Panc1 (cell line): ENCODE measurements at regions not wholly inside any gene's neighbourhood (a gene's known extent, or its start where the extent isn't known, plus 50 kb on each side); places are given as distances from the start of the nearest gene placed in this dataset.

Experiments used
- ATAC-seq: fragments of 200-7000 bp; cut with Tn5 transposase; 2 replicates; pipeline ENCODE4 v1.9.1; 2020; ENCODE audit warnings: mild to moderate bottlenecking, moderate library complexity
- BruUV-seq: library from RNA; stranded (reverse); fragments of 400-500 nt; replicated peaks from 2 replicates; lab custom pipeline; 2021; lab: Mats Ljungman, UMichigan
- CTCF ChIA-PET: fragments of 300-600 bp; sonication (Branson Sonifier 250); formaldehyde crosslinking; loops from one replicate; lab custom pipeline; 2022; ENCODE audit warnings: antibody characterized with exemption; lab: Charles Lee
- POLR2A ChIA-PET: fragments of 300-600 bp; sonication (Branson Sonifier 250); formaldehyde crosslinking; loops from one replicate; lab custom pipeline; 2022; ENCODE audit warnings: antibody characterized with exemption; lab: Charles Lee
- DNase-seq: peaks from one replicate; pipeline ENCODE4 v3.0.0-alpha.2; 2010; ENCODE audit warnings: low read depth, low spot score
- H3K27ac ChIP-seq: 2 replicates; pipeline ENCODE4 v1.5.1; 2011; ENCODE audit warnings: mild to moderate bottlenecking, low read length, inconsistent platforms
- H3K27me3 ChIP-seq: fragments of 200-500 bp; sonication (Bioruptor generic); 2 replicates; pipeline ENCODE4 v1.6.0; 2014; ENCODE audit warnings: low read length, inconsistent platforms; ENCODE audit not compliant: control insufficient read depth, insufficient read depth
- H3K36me3 ChIP-seq: fragments of 200-500 bp; sonication (Bioruptor generic); 2 replicates; pipeline ENCODE4 v1.5.1; 2014; ENCODE audit warnings: inconsistent platforms, mild to moderate bottlenecking, low read length, moderate library complexity; ENCODE audit not compliant: control insufficient read depth, insufficient read depth
- H3K4me1 ChIP-seq: 2 replicates; pipeline ENCODE4 v1.5.1; 2011; ENCODE audit warnings: inconsistent platforms, mild to moderate bottlenecking, low read length, moderate library complexity; ENCODE audit not compliant: control insufficient read depth, insufficient read depth
- H3K4me3 ChIP-seq, 2 experiments: 2 replicates each; pipeline ENCODE4 v1.5.1; 2011 to 2012; ENCODE audit warnings: low read depth in 2 of 2, low read length in 2 of 2, mild to moderate bottlenecking in 2 of 2, inconsistent platforms in 1 of 2, moderate library complexity in 1 of 2
- H3K9me3 ChIP-seq: fragments of 200-500 bp; sonication (Bioruptor generic); 2 replicates; pipeline ENCODE4 v1.5.1; 2014; ENCODE audit warnings: low read depth, mild to moderate bottlenecking, inconsistent platforms, low read length, moderate library complexity; ENCODE audit not compliant: control insufficient read depth, insufficient read depth
- POLR2AphosphoS5 ChIP-seq: IDR thresholded peaks from 2 replicates; pipeline ENCODE4 v1.6.1; 2012; ENCODE audit warnings: mild to moderate bottlenecking, low read depth, low read length, moderate library complexity
- REST ChIP-seq, 2 experiments: IDR thresholded peaks; 2 replicates each; pipeline ENCODE4 v1.6.1; 2011 to 2012; ENCODE audit warnings: low read depth in 2 of 2, control low read depth in 1 of 2, low read length in 1 of 2, mild to moderate bottlenecking in 1 of 2, moderate library complexity in 1 of 2; ENCODE audit not compliant: insufficient read depth in 1 of 2
- SIN3A ChIP-seq: IDR thresholded peaks from 2 replicates; pipeline ENCODE4 v1.6.1; 2012; ENCODE audit warnings: low read depth, mild to moderate bottlenecking, low read length, moderate library complexity, borderline replicate concordance; ENCODE audit not compliant: insufficient read depth
- TCF7L2 ChIP-seq: IDR thresholded peaks from 2 replicates; pipeline ENCODE4 v1.6.1; 2011; ENCODE audit warnings: mild to moderate bottlenecking, low read depth, low read length, inconsistent platforms
- in situ Hi-C: cut with HindIII; loops from 2 replicates; pipeline ENCODE4 v1.10.0; 2016; ENCODE audit warnings: low sequenced_read_pairs, low pct_unique_long_range_greater_than_20kb
- intact Hi-C: fragments of 100-400 bp; cut with micrococcal nuclease; formaldehyde crosslinking; loops from one replicate; pipeline ENCODE4 v1.10.0; 2022; ENCODE audit not compliant: unreplicated experiment
- TF ChIP-seq, protein P1 (sequence below): fragments of 450-650 bp; IDR thresholded peaks from 2 replicates; pipeline ENCODE4 v1.5.1; 2017; ENCODE audit warnings: mild to moderate bottlenecking

DNA sequence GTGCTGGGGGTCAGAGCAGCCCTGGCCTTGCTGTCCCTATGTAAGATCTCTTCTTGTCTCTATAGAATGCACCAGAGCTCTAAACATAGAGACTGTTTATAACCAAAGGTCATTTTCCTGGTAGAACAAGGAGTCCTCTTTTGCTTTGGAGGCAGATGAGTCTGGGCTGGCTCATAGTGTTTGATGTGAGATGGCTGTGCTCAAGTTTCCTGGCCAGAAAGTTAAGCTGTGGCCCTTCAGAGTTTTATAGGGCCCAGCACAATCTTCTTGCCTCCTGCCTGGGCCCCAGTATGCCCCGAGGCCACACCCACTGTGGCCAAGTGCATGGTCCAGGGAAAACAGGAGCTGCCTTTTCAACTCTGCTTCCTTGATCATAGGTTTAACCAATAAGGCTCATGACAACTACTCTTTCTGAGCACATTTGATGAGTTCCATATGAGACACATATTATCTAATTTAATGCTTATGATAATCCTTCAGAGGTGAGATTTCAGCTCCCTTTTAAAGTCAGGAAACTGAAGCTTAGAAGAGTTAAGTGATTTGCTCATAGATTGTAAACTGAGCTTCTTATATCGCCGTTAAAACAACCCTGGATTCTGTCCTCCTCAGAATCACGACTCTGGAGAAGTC is 66.3 kb downstream of the MYCN start:
- Histone ChIP-seq H3K36me3 (no peaks in the 10 kb centered on the region), H3K9me3 (no peaks in the 10 kb centered on the region), H3K4me1 (no peaks in the 10 kb centered on the region), H3K27ac (no peak overlapping the region), H3K4me3 (no peak overlapping the region), H3K27me3 (no peaks in the 10 kb centered on the region; the same call in 1 of the 2 replicates)
- in situ Hi-C loops = no loop called here
- no peak for ATAC-seq
- DNase-seq = no peak
- POLR2A ChIA-PET = no interaction called here
- CTCF ChIA-PET = no interaction called here
- TF ChIP-seq REST (IDR thresholded peaks at IDR 0.05; ENCODE audit: insufficient read depth in 1 of 2, low read depth in 2 of 2, low read length in 1 of 2) = no peak
- no peak for TF ChIP-seq POLR2AphosphoS5
- TF ChIP-seq TCF7L2 = no peak
- TF ChIP-seq, protein P1, sequence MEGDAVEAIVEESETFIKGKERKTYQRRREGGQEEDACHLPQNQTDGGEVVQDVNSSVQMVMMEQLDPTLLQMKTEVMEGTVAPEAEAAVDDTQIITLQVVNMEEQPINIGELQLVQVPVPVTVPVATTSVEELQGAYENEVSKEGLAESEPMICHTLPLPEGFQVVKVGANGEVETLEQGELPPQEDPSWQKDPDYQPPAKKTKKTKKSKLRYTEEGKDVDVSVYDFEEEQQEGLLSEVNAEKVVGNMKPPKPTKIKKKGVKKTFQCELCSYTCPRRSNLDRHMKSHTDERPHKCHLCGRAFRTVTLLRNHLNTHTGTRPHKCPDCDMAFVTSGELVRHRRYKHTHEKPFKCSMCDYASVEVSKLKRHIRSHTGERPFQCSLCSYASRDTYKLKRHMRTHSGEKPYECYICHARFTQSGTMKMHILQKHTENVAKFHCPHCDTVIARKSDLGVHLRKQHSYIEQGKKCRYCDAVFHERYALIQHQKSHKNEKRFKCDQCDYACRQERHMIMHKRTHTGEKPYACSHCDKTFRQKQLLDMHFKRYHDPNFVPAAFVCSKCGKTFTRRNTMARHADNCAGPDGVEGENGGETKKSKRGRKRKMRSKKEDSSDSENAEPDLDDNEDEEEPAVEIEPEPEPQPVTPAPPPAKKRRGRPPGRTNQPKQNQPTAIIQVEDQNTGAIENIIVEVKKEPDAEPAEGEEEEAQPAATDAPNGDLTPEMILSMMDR = no peak
- no peak for TF ChIP-seq SIN3A
- BruUV-seq = no TSS peak
- intact Hi-C loops = no loop called here

- no peaks in the 10 kb centered on the region; the same call in 1 of the 2 replicates for H3K27me3 ChIP-seq
- no TSS peak for BruUV-seq
- POLR2A ChIA-PET = no interaction called here
- intact Hi-C loops (no loop called here), in situ Hi-C loops (no loop called here)
- H3K4me3 ChIP-seq = no peak overlapping the region
- DNase-seq (no peak), ATAC-seq (no peak)
- TF ChIP-seq, protein P1 = no peak
- TF ChIP-seq TCF7L2 (no peak), SIN3A (no peak), REST (IDR thresholded peaks at IDR 0.05; ENCODE audit: insufficient read depth in 1 of 2, low read depth in 2 of 2, low read length in 1 of 2) (no peak), POLR2AphosphoS5 (no peak)
- no peaks in the 10 kb centered on the region for H3K36me3 ChIP-seq
- H3K27ac ChIP-seq = no peak overlapping the region
- CTCF ChIA-PET = no interaction called here
- H3K9me3 ChIP-seq = no peaks in the 10 kb centered on the region
- H3K4me1 ChIP-seq = no peaks in the 10 kb centered on the region
Observed at GRCh38 chr2:16005816-16006536, 65.6 kb downstream of the MYCN start.
